Transverse colon (tissue), 4 donors: ENCODE measurements at regions not wholly inside any gene's neighbourhood (a gene's known extent, or its start where the extent isn't known, plus 50 kb on each side); places are given as distances from the start of the nearest gene placed in this dataset.

Experiments
- DNase-seq: peaks from one replicate; pipeline ENCODE4 v3.0.0-alpha.2; 2019
- H3K27ac ChIP-seq, 4 donors: fragments of 200-600 bp; sonication (generic); 2 replicates each; pipeline ENCODE4 v1.5.1; 2016 to 2018; ENCODE audit warnings: inconsistent platforms in 4 of 4
- H3K27me3 ChIP-seq: fragments of 200-600 bp; sonication (generic); 2 replicates; pipeline ENCODE4 v1.5.1; 2017; ENCODE audit warnings: inconsistent platforms
- H3K36me3 ChIP-seq, 4 donors: fragments of 200-600 bp; sonication (generic); 2 replicates each; pipeline ENCODE4 v1.5.1; 2017 to 2019; ENCODE audit warnings: inconsistent platforms in 4 of 4
- H3K4me1 ChIP-seq, 4 donors: fragments of 200-600 bp; sonication (generic); 2 replicates each; pipeline ENCODE4 v1.5.1; 2017 to 2020; ENCODE audit warnings: inconsistent platforms in 4 of 4
- H3K4me3 ChIP-seq, 4 donors: fragments of 200-600 bp; sonication (generic); 1 replicate in 1 of 4; 2 replicates in 3 of 4; pipeline versions ENCODE4 v1.5.1 to v1.6.1; 2017 to 2019; ENCODE audit warnings: inconsistent platforms in 4 of 4
- H3K9me3 ChIP-seq, 2 donors: fragments of 200-600 bp; sonication (generic); 2 replicates each; pipeline ENCODE4 v1.5.1; 2017 to 2019; ENCODE audit warnings: inconsistent platforms in 2 of 2
- CTCF ChIP-seq, 5 experiments: fragments of 200-600 bp in 3 of 5; fragments of 450-650 bp in 2 of 5; sonication (generic) in 3 of 5; IDR thresholded peaks; 1 replicate in 2 of 5; 2 replicates in 3 of 5; pipeline ENCODE4 v1.5.1; 2016 to 2017; ENCODE audit warnings: antibody characterized with exemption in 5 of 5, inconsistent platforms in 3 of 5, mild to moderate bottlenecking in 2 of 5, moderate library complexity in 1 of 5
- EP300 ChIP-seq: sonication (generic); formaldehyde crosslinking; IDR thresholded peaks from one replicate; pipeline ENCODE4 v1.6.1; 2017; ENCODE audit warnings: antibody characterized with exemption, low read depth
- POLR2A ChIP-seq: fragments of 450-650 bp; IDR thresholded peaks from one replicate; pipeline ENCODE4 v1.6.1; 2016; ENCODE audit warnings: antibody characterized with exemption, mild to moderate bottlenecking, moderate library complexity
- POLR2AphosphoS5 ChIP-seq, 3 donors: sonication (generic); formaldehyde crosslinking; IDR thresholded peaks; one replicate each; pipeline ENCODE4 v1.6.1; 2016; ENCODE audit warnings: antibody characterized with exemption in 3 of 3
- WGBS, 2 donors: methylation state at CpG; one replicate each; pipeline ENCODE4 v1.1.5; 2018; ENCODE audit warnings: low coverage in 1 of 2; 5-methylcytosine and 5-hydroxymethylcytosine counted together
- in situ Hi-C, 4 donors: fragments of 200-750 bp; cut with MboI; loops; one replicate each; pipeline versions ENCODE4 v1.15.0 to v1.15.1; 2017; ENCODE audit warnings: low sequenced_read_pairs in 3 of 4, low pct_ligation_motif_present in 1 of 4, low pct_unique_long_range_greater_than_20kb in 1 of 4
- intact Hi-C: fragments of 100-400 bp; cut with DNase I; formaldehyde crosslinking; loops from one replicate; pipeline ENCODE4 v1.15.1; 2023; ENCODE audit warnings: low total_unique reads

- Histone ChIP-seq H3K27me3 (no peaks in the 10 kb centered on the region), H3K4me3 (no peak overlapping the region), H3K9me3 (no peaks in the 10 kb centered on the region), H3K36me3 (no peaks in the 10 kb centered on the region), H3K4me1 (peaks cover 6 to 25% (median 16%) of the 10 kb centered on the region in 4 donors), H3K27ac (peak overlapping the region; percentile 70 to 88 (median 79))
- 58% methylated on average over 5 of the region's 5 CpGs; no CpG with 5 or more reads in 1 of the 2 donors for WGBS, 2 donors
- no peak for DNase-seq
- in situ Hi-C loops (no loop called here), intact Hi-C loops (no loop called here)
- TF ChIP-seq CTCF (IDR thresholded peaks at IDR 0.05) (no peak), POLR2AphosphoS5 (IDR thresholded peaks at IDR 0.05) (no peak), POLR2A (no peak), EP300 (no peak)
These were observed 69.3 kb upstream of the BZW1 start for GRCh38 chr2:200742426-200742825.

- intact Hi-C loops (no loop called here), in situ Hi-C loops (no loop called here)
- Histone ChIP-seq H3K4me1 (peaks cover 6 to 32% (median 20%) of the 10 kb centered on the region in 4 donors), H3K36me3 (no peaks in the 10 kb centered on the region), H3K9me3 (no peaks in the 10 kb centered on the region), H3K27ac (no peak overlapping the region), H3K4me3 (no peak overlapping the region), H3K27me3 (no peaks in the 10 kb centered on the region)
- no peak for DNase-seq
- TF ChIP-seq CTCF (IDR thresholded peaks at IDR 0.05) = no peak
- no peak for TF ChIP-seq POLR2A
- no peak for TF ChIP-seq EP300
- TF ChIP-seq POLR2AphosphoS5 (IDR thresholded peaks at IDR 0.05) = no peak
- WGBS, 2 donors = 78 to 80% methylated on average over 1 to 10 of the region's 10 CpGs
These were observed 68.6 kb upstream of the BZW1 start for GRCh38 chr2:200743042-200743676.

- Histone ChIP-seq H3K27ac (no peak overlapping the region), H3K9me3 (no peaks in the 10 kb centered on the region), H3K4me1 (peaks cover 6 to 34% (median 20%) of the 10 kb centered on the region in 4 donors), H3K4me3 (no peak overlapping the region), H3K27me3 (no peaks in the 10 kb centered on the region), H3K36me3 (no peaks in the 10 kb centered on the region)
- intact Hi-C loops = no loop called here
- TF ChIP-seq POLR2AphosphoS5 (IDR thresholded peaks at IDR 0.05) = no peak
- TF ChIP-seq CTCF (IDR thresholded peaks at IDR 0.05) = no peak
- TF ChIP-seq POLR2A = no peak
- no peak for TF ChIP-seq EP300
- in situ Hi-C loops = no loop called here
- no peak for DNase-seq
- WGBS, 2 donors = 60 to 74% methylated on average over 1 to 6 of the region's 6 CpGs
These were observed 67.5 kb upstream of the BZW1 start for GRCh38 chr2:200744201-200744602.

- Histone ChIP-seq H3K9me3 (no peaks in the 10 kb centered on the region), H3K4me1 (peaks cover 1 to 26% (median 16%) of the 10 kb centered on the region in 4 donors), H3K27ac (no peak overlapping the region), H3K36me3 (no peaks in the 10 kb centered on the region), H3K4me3 (no peak overlapping the region), H3K27me3 (no peaks in the 10 kb centered on the region)
- 57 to 69% methylated on average over 2 to 7 of the region's 7 CpGs for WGBS, 2 donors
- no peak for TF ChIP-seq CTCF (IDR thresholded peaks at IDR 0.05)
- TF ChIP-seq POLR2AphosphoS5 (IDR thresholded peaks at IDR 0.05) = no peak
- TF ChIP-seq EP300 = no peak
- no peak for TF ChIP-seq POLR2A
- intact Hi-C loops = no loop called here
- no peak for DNase-seq
- in situ Hi-C loops = no loop called here
These were observed 65.4 kb upstream of the BZW1 start for GRCh38 chr2:200746301-200746700.
